ENCODE measurements at regions not wholly inside any gene's neighbourhood (a gene's known extent, or its start where the extent isn't known, plus 50 kb on each side); places are given as distances from the start of the nearest gene placed in this dataset.

- TF ChIP-seq CTCF (IDR thresholded peaks at IDR 0.05) = no peak
- TF ChIP-seq POLR2A (IDR thresholded peaks at IDR 0.05) = no peak
Measured at GRCh38 chr20:21836346-21836745, 130.9 kb downstream of the PAX1 start.
